ENCODE measurements at regions not wholly inside any gene's neighbourhood (a gene's known extent, or its start where the extent isn't known, plus 50 kb on each side); places are given as distances from the start of the nearest gene placed in this dataset.

DNA sequence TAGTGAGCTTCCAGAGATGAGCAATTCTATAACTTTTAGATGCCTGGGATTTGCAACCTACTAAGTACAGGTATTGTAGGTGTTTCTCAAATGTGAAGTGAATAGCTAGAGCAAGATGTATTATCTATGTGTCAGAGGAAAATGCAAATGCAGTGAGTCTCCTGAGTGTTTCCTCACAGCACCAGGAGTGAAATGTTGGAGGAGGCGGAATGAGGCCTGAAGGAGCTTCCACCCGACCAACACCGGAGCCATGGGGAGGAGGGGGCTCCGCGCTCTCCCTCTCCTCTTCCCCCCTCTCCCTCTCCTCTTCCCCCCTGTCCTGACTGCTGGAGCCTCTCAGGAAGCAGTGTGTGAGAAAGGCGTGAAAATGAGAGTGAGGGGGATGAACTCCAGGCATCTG lies 79.9 kb upstream of the RNF32 start:
- no peak for DNase-seq (ENCODE audit: insufficient read length, low spot score)
- FAIRE-seq, result no peak
- TF ChIP-seq, protein P1, sequence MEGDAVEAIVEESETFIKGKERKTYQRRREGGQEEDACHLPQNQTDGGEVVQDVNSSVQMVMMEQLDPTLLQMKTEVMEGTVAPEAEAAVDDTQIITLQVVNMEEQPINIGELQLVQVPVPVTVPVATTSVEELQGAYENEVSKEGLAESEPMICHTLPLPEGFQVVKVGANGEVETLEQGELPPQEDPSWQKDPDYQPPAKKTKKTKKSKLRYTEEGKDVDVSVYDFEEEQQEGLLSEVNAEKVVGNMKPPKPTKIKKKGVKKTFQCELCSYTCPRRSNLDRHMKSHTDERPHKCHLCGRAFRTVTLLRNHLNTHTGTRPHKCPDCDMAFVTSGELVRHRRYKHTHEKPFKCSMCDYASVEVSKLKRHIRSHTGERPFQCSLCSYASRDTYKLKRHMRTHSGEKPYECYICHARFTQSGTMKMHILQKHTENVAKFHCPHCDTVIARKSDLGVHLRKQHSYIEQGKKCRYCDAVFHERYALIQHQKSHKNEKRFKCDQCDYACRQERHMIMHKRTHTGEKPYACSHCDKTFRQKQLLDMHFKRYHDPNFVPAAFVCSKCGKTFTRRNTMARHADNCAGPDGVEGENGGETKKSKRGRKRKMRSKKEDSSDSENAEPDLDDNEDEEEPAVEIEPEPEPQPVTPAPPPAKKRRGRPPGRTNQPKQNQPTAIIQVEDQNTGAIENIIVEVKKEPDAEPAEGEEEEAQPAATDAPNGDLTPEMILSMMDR (IDR thresholded peaks at IDR 0.05; ENCODE audit: insufficient read depth, missing control alignments), result no peak

DNA sequence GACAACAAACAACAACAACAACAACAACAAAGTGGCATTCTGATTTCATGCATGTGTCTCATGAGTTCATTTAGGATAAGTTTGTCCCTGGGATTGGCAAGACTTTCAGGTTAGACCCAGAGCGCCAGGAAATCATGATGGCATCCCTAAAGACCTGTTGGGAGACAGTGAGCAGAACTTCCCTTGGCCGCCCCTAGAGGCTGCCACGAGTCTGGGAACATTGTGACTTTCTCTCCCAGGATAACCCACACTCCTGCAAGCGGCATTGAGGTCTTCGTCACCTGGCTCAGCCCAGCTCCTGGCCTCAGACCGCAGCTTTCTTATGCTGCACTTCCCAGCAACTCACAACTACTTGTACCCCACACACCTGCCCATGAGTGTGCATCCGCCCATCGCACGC lies 80.5 kb upstream of the RNF32 start:
- DNase-seq (ENCODE audit: insufficient read length, low spot score) (no peak), FAIRE-seq (no peak)
- TF ChIP-seq, protein P1 (IDR thresholded peaks at IDR 0.05; ENCODE audit: insufficient read depth, missing control alignments), result peak; percentile 13

DNA sequence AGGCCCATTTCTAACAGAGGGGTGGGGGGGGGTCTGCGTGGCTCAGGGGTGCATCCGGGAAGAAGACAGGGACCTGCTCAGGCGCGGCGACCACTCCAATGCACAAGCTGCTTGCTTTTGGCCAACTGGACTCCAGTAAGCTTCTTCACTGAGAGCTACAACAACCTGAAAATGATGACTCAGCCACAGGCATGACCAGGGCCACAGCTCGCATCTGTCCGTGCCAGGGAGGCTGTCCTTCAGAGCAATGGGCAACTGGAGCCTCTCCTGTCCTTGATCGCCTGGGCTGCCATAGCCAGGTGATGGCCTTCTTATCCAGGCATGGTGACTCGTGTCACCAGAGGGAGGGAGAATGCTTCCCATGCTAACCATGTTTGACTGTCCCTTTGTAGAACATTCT lies 81.6 kb upstream of the RNF32 start:
- TF ChIP-seq, protein P1 (IDR thresholded peaks at IDR 0.05; ENCODE audit: insufficient read depth, missing control alignments), result no peak
- FAIRE-seq, result no peak
- no peak for DNase-seq (ENCODE audit: insufficient read length, low spot score)

DNA sequence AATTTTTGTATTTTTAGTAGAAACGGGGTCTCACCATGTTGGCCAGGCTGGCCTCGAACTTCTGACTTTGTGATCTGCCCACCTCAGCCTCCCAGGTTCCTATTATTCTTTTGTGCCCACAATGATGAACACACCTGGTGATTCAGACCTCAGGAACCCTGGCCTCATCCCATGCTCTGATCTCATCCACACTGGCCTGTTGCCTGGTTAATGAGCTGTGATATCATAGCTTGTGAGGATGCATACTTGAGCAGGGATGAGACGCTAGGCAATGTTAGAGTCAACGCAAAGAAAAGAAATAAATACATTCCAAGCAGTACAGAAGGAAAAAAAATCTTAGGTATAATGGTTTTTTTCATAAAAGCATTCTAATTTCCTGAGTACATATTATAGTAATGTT lies 82.4 kb upstream of the RNF32 start:
- TF ChIP-seq, protein P1 (IDR thresholded peaks at IDR 0.05; ENCODE audit: insufficient read depth, missing control alignments), result no peak
- FAIRE-seq (no peak), DNase-seq (ENCODE audit: insufficient read length, low spot score) (no peak)

DNA sequence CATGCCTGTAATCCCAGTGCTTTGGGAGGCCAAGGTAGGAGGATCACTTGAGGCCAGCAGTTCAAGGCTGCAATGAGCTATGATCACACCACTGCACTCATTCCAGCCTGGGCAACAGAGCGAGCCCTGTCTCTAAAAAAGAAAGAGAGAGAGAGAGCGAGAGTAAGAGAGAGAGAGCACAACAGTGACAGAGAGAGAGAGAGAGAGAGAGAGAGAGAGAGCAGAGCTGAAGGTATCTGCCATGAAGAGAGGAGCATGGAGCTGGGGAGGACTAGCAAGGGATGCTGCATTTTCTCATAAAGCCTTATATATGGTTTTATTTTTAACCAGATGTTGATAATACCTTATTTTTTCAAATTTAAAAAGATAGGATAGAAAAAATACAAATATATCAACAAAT lies 84.5 kb upstream of the RNF32 start:
- FAIRE-seq, result no peak

DNA sequence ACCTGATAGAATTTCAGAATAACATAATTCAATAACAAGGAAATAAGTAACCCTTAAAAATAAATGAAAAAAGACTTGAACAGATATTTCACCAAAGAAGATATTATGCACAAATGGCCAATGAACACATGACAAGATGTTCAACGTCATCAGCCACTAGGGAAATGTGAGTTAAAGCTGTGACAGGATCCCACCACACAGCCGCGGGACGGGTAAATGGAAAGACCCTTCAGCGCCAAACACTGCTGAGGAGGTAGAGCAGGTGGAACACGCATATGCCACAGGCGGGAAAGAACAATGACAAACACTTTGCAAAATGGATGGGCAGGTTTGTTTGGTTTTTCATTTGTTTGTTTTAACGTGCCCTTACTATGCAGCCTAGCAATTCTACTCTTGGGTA lies 86.1 kb upstream of the RNF32 start:
- FAIRE-seq, result no peak
- DNase-seq (ENCODE audit: insufficient read length, low spot score), result no peak
- TF ChIP-seq, protein P1 (IDR thresholded peaks at IDR 0.05; ENCODE audit: insufficient read depth, missing control alignments), result no peak

More for the DNA sequence above, 84.5 kb upstream of the RNF32 start:
- no peak for DNase-seq (ENCODE audit: insufficient read length, low spot score)
- TF ChIP-seq, protein P1 (IDR thresholded peaks at IDR 0.05; ENCODE audit: insufficient read depth, missing control alignments), result no peak

DNA sequence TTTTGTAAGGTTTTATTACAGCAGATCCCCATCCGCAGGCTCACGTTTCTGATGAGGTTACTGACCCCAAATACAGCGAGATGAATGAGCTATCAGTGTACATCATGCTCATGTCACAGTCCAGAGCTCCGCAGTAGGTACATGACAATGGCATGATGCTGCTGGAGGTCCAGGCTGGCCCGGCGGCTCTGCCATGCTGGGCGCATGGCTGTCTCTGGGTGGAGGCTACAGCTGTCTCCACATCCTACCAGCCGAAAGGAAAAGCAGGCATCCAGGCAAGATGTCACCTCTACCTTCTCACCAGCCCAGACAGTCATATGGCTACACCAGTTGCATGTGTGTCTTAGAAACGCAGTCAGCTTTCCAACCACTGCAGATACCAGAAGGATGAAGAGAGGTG lies 90.9 kb upstream of the RNF32 start:
- FAIRE-seq (no peak), DNase-seq (ENCODE audit: insufficient read length, low spot score) (no peak)
- TF ChIP-seq, protein P1 (IDR thresholded peaks at IDR 0.05; ENCODE audit: insufficient read depth, missing control alignments), result no peak

Measured in D721Med (cell line).